ENCODE measurements at regions not wholly inside any gene's neighbourhood (a gene's known extent, or its start where the extent isn't known, plus 50 kb on each side); places are given as distances from the start of the nearest gene placed in this dataset.

GRCh38 chr12:24363177-24363754, 413.8 kb upstream of the SOX5 start:
- no peak for TF ChIP-seq CTCF (IDR thresholded peaks at IDR 0.05)
- TF ChIP-seq EZH2phosphoT487 (IDR thresholded peaks at IDR 0.05), result no peak
- TF ChIP-seq EZH2 (IDR thresholded peaks at IDR 0.05), result no peak

Data from neural progenitor cell (in vitro differentiated cells).